Lung (tissue), 11 donors: ENCODE measurements at regions not wholly inside any gene's neighbourhood (a gene's known extent, or its start where the extent isn't known, plus 50 kb on each side); places are given as distances from the start of the nearest gene placed in this dataset.

Experiments used
- ATAC-seq: fragments of 200-7000 bp; cut with Tn5 transposase; one replicate; pipeline ENCODE4 v1.9.1; 2020; ENCODE audit warnings: moderate number of reproducible peaks; ENCODE audit not compliant: insufficient read depth, low FRiP score
- DNase-seq, 3 donors: peaks; one replicate each; pipeline ENCODE4 v3.0.0-alpha.2; 2013 to 2017
- H3K27ac ChIP-seq, 2 donors: one replicate each; pipeline ENCODE4 v1.5.1; 2013; ENCODE audit warnings: mild to moderate bottlenecking in 2 of 2, moderate library complexity in 2 of 2, control low read depth in 1 of 2, inconsistent platforms in 1 of 2, low read depth in 1 of 2, low read length in 1 of 2
- H3K27me3 ChIP-seq, 3 donors: one replicate each; pipeline ENCODE4 v1.5.1; 2013; ENCODE audit warnings: low read length in 2 of 3; ENCODE audit not compliant: control insufficient read depth in 3 of 3, insufficient read depth in 3 of 3
- H3K36me3 ChIP-seq, 4 donors: one replicate each; pipeline ENCODE4 v1.5.1; 2013; ENCODE audit warnings: low read length in 4 of 4, mild to moderate bottlenecking in 1 of 4, moderate library complexity in 1 of 4; ENCODE audit not compliant: control insufficient read depth in 4 of 4, insufficient read depth in 4 of 4
- H3K4me1 ChIP-seq, 5 donors: one replicate each; pipeline ENCODE4 v1.5.1; 2013; ENCODE audit warnings: low read length in 5 of 5, mild to moderate bottlenecking in 2 of 5, moderate library complexity in 1 of 5; ENCODE audit not compliant: control insufficient read depth in 5 of 5, insufficient read depth in 5 of 5
- H3K4me3 ChIP-seq: one replicate; pipeline ENCODE4 v1.5.1; 2013; ENCODE audit warnings: mild to moderate bottlenecking, control low read depth, moderate library complexity
- H3K9ac ChIP-seq, 2 donors: one replicate each; pipeline ENCODE4 v1.5.1; 2013; ENCODE audit warnings: low read length in 2 of 2, control low read depth in 1 of 2; ENCODE audit not compliant: insufficient read depth in 1 of 2
- H3K9me3 ChIP-seq, 4 donors: one replicate each; pipeline ENCODE4 v1.5.1; 2013; ENCODE audit warnings: low read length in 3 of 4, mild to moderate bottlenecking in 1 of 4, moderate library complexity in 1 of 4; ENCODE audit not compliant: control insufficient read depth in 4 of 4, insufficient read depth in 3 of 4
- WGBS, 2 donors: extraction: QIAGEN DNeasy Blood & Tissue Kit; methylation state at CpG; one replicate each; pipeline ENCODE4 v1.1.7; 2013; 5-methylcytosine and 5-hydroxymethylcytosine counted together
- TF ChIP-seq, protein P1 (sequence below): IDR thresholded peaks from 2 replicates; pipeline ENCODE4 v1.5.1; 2012; ENCODE audit warnings: mild to moderate bottlenecking; ENCODE audit errors: control extremely low read depth, extremely low read depth
- donor health status: control.
- donor health status: control.
- donor health status: Bipolar disorder and iron deficiency.
- donor health status: healthy.
- donor health status: DM: yes; HTN: yes; CAD: no.

GRCh38 chr7:115146148-115146547 lies 224.3 kb downstream of the MDFIC start:
- H3K9me3 ChIP-seq, result no peaks in the 10 kb centered on the region
- TF ChIP-seq, protein P1, sequence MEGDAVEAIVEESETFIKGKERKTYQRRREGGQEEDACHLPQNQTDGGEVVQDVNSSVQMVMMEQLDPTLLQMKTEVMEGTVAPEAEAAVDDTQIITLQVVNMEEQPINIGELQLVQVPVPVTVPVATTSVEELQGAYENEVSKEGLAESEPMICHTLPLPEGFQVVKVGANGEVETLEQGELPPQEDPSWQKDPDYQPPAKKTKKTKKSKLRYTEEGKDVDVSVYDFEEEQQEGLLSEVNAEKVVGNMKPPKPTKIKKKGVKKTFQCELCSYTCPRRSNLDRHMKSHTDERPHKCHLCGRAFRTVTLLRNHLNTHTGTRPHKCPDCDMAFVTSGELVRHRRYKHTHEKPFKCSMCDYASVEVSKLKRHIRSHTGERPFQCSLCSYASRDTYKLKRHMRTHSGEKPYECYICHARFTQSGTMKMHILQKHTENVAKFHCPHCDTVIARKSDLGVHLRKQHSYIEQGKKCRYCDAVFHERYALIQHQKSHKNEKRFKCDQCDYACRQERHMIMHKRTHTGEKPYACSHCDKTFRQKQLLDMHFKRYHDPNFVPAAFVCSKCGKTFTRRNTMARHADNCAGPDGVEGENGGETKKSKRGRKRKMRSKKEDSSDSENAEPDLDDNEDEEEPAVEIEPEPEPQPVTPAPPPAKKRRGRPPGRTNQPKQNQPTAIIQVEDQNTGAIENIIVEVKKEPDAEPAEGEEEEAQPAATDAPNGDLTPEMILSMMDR, result no peak
- no peaks in the 10 kb centered on the region for H3K4me1 ChIP-seq
- DNase-seq (peak; percentile 21 to 87 (median 73)), ATAC-seq (peak; percentile 68)
- H3K9ac ChIP-seq, result no peak overlapping the region
- no peaks in the 10 kb centered on the region for H3K27me3 ChIP-seq
- WGBS, 2 donors, result 69 to 81% methylated on average over 3 of the region's 3 CpGs
- no peaks in the 10 kb centered on the region for H3K36me3 ChIP-seq
- no peak overlapping the region for H3K27ac ChIP-seq
- no peak overlapping the region for H3K4me3 ChIP-seq

DNA sequence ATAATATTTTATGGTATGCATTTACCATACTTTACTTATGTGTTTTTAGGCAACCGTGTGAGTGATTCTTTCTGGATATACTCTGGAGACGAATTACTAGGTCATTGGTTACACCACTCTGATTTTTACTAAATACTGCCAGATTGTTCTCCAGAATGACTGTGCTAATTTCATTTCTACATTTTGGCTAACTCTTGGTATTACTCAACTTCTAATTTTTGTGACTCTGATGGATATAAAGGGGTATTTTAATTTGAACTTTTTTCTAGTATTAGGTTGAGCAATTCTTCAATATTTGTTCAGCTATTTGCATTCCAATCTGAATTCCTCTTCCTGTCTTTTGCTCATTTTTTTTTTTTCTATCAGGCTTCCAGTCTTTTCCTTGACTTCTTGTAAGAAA lies 223.6 kb downstream of the MDFIC start:
- DNase-seq, result peak in 1 of 3 donors; percentile 25
- Histone ChIP-seq H3K9ac (no peak overlapping the region), H3K4me1 (no peaks in the 10 kb centered on the region), H3K27ac (no peak overlapping the region), H3K4me3 (no peak overlapping the region), H3K27me3 (no peaks in the 10 kb centered on the region), H3K36me3 (no peaks in the 10 kb centered on the region), H3K9me3 (no peaks in the 10 kb centered on the region)
- TF ChIP-seq, protein P1, result no peak
- no peak for ATAC-seq
- WGBS, 2 donors, result 35 to 36% methylated on average over 2 of the region's 2 CpGs

- Histone ChIP-seq H3K4me1 (peaks cover 0 to 13% (median 0%) of the 10 kb centered on the region in 5 donors), H3K27me3 (no peaks in the 10 kb centered on the region), H3K4me3 (no peak overlapping the region), H3K9me3 (no peaks in the 10 kb centered on the region), H3K9ac (no peak overlapping the region), H3K27ac (no peak overlapping the region), H3K36me3 (no peaks in the 10 kb centered on the region)
- DNase-seq (no peak), ATAC-seq (no peak)
- TF ChIP-seq, protein P1, result no peak
- 96 to 99% methylated on average over 1 of the region's 1 CpG for WGBS, 2 donors
These were observed 215.9 kb downstream of the MDFIC start for GRCh38 chr7:115137816-115138215.

DNA sequence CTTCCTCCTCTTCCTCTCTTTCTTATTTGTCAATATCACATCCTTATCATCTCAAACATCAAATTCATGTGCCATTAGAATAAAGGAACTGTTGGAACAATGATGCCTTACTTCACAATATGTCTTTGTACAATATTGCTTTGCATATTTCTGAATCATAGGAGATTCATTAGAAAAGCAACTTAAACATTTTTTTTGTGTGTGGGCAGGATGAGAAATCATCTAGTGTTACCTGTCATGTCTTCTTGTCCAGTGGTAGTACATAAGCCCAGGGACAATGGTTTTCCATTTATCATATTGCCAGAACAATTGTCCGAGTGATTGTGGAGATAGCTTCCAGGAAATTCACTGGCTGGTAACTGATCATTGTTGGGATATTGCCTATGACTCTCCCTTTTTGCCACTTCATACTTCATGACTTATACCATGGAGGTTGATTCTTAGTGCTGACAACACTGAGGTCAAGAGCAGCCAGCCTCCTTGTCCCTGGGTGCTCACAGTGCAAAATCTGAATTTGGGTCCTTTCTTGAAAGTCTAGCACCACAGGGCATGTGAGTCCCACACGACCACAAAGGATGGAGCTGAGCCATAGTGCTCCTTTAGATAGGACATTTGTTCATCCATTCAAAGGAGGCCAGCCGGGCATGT lies 215.0 kb downstream of the MDFIC start:
- Histone ChIP-seq H3K36me3 (no peaks in the 10 kb centered on the region), H3K4me3 (no peak overlapping the region), H3K9me3 (no peaks in the 10 kb centered on the region), H3K4me1 (peaks cover 0 to 13% (median 0%) of the 10 kb centered on the region in 5 donors), H3K9ac (no peak overlapping the region), H3K27me3 (no peaks in the 10 kb centered on the region), H3K27ac (no peak overlapping the region)
- ATAC-seq, result no peak
- WGBS, 2 donors, result 79 to 91% methylated on average over 3 of the region's 3 CpGs
- TF ChIP-seq, protein P1, result no peak
- DNase-seq, result no peak
